COLO829 (cell line): ENCODE measurements at regions not wholly inside any gene's neighbourhood (a gene's known extent, or its start where the extent isn't known, plus 50 kb on each side); places are given as distances from the start of the nearest gene placed in this dataset.
"Not testable (repeated sequence)": the region's sequence is repeated elsewhere in the genome, so short reads cannot be mapped to it uniquely, and the experiment has no call there.

ENCODE experiments used
- DNase-seq: peaks from one replicate; pipeline ENCODE4 v3.0.0; 2012; ENCODE audit warnings: low spot score

DNA sequence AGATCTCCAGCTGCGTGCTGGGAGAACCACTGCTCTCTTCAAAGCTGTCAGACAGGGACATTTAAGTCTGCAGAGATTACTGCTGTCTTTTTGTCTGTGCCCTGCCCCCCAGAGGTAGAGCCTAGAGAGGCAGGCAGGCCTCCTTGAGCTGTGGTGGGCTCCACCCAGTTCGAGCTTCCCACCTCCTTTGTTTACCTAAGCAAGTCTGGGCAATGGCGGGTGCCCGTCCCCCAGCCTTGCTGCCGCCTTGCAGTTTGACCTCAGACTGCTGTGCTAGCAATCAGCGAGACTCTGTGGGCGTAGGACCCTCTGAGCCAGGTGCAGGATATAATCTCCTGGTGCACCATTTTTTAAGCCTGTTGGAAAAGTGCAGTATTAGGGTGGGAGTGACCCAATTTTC lies 128.6 kb downstream of the ACTR3 start:
- not testable (repeated sequence) for DNase-seq

DNA sequence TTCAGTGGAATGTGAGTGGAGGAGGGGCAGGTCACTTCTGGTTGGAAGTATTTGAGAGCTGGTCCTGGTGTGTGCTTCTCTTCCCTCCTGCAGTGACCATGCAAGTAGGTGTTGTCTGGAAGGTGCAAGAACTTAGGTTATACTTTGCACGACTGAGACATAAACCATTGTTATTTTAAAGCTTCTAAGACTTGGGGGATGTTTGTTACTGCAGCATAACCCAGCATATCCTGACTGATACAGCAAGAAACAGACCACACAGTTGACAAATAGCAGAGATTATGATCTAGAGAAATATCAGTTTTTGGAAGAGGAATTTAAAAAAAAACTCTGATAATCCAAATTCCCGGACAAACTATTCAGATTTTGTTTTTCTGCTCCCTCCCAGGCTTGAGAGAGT lies 130.8 kb downstream of the ACTR3 start:
- DNase-seq, result no peak

DNA sequence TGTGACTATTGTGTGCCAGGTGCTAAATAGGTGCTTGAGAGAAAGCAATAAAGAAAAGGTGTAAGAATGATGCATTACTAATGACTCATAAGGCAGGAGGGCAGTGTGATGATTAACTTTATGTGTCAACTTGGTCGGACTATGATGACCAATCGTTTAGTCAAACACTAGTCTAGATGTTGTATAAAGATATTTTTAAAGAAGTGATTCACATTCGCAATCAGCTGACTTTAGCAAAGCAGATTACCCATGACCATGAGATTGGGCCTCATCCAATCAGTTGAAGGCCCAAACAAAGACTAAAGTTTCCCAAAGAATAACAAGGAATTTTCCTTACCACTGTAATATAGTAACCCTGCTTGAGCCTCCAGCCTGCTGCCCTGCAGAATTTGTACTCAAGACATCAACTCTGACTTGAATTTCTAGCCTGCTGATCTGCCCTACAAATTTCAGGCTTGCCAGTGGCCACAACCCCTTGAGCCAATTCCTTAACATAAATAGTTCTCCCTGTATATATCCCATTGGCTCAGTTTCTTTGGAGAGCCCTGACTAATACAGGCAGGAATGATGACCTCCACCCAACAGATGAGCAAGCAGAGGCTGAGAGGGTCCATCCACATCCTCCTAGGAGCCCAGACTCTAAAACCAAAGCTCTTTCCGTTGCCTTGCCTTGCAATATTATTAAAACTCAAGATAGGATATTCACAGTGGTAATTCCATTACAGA lies 132.6 kb downstream of the ACTR3 start:
- DNase-seq, result no peak

DNA sequence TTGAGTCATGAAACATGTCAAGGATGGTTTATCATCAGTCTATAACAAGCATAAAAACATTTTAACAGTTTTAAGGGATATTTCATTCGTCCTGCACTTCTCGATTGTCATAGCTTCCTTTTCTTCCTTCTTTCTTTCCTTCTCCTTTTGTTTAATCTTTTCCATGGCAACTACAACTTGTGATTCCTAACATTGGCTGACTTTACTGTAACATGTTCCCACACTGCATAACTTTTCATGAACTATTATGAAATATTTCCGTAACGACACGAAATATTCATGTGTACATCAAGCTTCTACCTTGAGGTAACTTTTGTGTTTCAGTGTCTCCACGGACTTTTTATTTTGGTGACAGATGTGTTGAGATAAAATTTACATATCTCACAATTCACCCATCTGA lies 134.4 kb downstream of the ACTR3 start:
- DNase-seq, result no peak

DNA sequence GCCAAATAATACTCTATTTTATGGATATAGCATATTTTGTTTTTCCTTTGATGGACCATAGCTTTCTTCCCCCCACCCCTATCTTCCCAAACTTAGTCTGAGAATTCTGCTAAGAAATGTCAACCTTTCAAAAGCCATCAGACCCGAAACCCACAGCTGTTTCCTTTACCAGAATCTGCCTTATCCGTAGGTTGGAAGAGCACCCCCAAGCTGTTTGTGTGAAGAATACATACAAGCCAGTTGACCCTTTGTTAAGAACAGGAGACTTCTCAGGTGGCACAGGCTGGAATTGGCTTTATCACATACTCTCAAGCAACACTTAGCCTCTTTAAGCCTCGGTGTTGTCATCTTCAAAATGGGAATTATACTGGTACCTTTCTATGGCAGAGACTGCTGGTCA lies 135.1 kb downstream of the ACTR3 start:
- DNase-seq, result no peak

DNA sequence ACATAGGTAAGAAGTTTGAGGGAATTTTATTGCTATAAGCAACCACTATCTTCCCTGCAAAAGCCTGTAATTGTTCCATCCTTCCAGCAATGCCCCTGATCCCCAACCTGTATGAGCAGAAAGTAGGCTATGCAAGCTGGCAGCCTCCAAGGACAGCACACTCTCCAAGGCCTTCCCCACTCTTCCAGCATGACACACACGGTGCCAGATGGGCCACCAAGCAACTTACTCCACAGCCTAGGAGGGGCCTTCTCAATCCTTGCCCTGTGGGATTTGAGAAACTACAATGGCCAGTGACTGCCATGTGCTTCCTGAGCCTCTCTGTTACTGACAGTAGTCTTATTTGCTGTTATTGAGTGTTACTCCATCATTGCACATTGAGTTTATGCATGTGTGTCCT lies 137.5 kb downstream of the ACTR3 start:
- no peak for DNase-seq

DNA sequence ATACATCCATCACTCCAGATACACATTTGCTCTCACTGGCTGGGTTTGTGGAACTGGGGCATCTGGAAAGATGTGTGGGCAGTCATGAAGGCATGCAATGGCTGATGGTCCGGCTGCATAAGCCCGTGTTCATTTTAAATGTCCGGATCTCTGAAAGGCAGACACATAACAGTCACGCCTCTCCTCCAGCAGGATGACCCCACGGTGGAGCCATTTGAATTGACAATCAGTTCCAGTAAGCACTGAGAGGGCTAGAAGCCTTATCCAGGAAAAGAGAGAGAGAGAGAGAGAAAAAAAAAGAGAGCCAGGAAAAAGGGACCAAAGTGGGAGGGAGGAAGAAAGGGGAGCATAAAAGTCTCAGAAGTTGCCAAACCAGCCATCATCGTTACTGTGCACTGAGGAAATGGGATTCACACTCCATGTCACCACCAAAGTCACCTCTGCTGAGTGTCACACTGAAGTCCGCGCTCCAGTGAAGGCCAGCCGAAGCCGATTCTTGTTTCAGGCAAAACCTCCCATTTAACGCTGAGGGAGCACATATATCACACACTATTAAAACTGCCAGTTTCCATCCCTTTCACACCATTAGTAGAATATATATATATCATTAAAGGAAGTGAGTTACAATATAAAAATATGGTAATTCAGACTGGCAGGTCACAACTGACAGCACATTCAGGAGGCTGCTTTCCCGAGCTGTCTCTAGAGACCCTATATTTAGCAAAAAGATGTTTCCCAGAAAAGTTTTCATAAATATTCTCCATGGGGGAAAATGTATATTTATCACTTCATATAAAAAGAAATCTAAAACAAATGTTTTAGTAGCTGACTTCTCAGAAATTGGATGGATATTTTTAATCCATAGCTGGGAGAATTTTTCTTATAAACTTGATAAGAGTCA lies 142.0 kb downstream of the ACTR3 start:
- no peak for DNase-seq

DNA sequence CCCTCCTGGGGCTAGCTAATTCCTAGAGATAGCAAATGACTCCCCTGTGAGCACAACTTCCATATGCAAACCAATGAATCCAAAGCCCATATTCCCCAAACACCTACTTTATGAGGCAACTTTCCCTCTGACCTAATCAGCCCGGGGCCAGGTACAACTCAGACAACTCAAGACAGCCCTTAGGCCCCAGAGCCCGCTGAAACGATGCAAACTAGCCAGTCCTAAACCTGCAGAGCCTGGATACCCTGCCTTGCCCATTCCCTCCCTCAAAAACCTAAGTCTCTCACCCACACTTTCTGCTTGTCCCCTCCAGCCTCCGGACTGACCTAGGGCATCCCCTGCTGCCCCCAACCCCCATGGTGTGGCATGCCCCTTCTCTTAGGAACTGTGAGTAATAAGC lies 142.8 kb downstream of the ACTR3 start:
- DNase-seq, result no peak

DNA sequence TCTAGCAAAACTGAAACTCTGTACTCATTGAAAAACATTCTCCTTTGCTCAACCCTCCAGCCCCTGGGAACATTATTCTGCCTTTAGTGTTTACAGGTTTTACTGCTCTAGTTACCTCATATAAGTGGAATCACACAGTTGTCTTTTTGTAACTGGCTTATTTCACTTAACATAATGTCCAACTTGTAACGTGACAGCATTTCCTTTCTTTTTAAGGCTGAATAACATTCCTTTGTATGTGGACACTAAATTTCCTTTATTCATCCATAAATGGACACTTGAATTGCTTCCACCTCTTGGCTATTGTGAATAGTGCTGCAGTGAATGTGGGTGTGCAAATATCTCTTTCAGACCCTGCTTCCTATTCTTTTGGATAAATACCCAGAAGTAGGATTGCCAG lies 144.9 kb downstream of the ACTR3 start:
- DNase-seq, result no peak

DNA sequence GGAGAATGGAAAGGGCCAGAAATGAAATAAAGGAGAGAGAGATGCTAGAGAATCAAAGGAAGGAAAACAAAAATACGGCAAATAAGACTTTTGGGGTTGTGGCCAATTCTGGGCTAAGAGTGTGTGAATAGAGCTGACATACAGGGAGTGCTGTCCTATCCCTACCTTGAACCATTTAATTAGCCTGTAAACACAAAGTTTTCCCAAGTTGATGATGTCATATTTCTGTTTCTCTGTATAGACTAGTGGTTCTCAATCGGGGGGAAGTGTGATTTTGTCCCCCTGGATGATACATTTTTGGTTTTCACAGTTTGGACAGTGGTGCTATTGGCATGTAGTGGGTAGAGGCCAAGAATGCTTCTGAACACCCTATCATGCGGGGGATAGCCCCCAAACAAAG lies 148.8 kb downstream of the ACTR3 start:
- no peak for DNase-seq

DNA sequence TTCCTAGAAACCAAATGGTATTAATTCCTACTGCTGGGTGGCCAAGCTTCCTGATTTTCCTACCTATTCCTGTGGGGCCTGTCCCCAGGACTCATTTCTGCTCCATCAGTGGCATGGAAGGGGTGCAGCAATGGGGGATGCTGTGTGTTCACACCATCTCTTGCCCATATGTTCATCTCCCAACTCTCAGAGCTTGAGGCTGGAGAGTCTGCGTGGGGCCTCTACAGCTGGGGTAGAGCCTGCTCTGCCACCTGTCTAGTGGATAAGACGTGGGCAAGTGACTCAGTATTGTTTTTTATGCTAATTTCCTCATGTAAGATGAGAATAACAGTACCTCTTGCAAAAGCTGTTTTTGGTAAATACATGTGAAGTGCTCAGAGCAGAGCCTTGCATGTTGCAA lies 149.8 kb downstream of the ACTR3 start:
- no peak for DNase-seq

DNA sequence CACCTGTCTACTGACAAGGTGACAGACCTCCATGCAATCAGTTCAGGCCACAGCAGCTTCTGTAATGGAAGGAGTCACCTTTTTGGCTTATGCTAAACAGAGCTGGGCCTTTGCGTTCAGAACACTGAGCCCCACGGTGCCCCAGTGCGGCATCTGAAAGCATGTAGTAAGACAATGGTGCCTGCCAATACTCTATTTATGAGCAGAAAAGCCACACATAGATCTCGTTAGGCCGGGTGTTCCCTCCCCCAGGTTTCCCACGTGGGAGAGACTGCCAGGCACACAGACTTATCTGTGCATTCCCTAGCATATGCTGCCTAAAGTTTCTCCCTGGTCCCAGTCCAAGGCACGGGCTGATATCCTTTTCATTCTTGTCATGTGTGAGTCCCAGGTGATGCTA lies 150.9 kb downstream of the ACTR3 start:
- no peak for DNase-seq

DNA sequence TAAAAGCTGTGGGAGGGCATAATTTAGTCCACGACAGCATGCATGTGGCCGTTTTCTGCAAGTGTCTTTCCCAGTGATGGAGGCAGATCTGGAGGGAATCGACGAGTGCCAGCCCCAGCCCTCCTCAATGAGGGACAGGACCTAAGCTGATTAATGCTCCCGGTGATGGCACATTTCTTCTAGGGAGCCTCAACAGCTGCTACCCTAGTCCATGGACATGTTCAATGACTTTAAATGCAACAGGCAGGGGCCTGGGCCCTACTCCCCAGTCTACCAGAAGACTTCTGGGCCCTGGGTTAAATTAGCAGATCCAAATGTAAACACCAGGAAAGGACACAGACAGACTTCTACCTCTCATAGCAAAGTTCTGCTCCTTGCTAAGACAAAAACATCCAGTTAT lies 155.1 kb downstream of the ACTR3 start:
- no peak for DNase-seq

DNA sequence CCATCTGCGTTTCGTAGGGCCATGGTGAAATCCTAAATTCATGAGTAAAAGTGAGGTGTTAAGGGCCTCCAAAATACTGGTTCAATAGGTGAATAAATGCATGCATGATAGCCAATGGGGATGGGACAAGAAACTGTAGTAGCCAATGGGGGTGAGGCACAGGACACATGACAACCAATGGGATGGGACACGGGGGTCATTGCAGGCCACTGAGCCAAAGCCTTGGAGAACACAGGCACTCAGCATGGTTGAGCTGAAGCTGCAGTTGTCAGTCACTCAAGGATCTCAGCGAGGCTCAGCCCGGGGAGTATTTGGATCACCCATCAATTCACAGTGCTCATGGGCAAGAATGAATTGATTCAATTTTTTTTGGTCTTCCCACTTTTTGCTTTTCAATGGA lies 156.5 kb downstream of the ACTR3 start:
- no peak for DNase-seq

DNA sequence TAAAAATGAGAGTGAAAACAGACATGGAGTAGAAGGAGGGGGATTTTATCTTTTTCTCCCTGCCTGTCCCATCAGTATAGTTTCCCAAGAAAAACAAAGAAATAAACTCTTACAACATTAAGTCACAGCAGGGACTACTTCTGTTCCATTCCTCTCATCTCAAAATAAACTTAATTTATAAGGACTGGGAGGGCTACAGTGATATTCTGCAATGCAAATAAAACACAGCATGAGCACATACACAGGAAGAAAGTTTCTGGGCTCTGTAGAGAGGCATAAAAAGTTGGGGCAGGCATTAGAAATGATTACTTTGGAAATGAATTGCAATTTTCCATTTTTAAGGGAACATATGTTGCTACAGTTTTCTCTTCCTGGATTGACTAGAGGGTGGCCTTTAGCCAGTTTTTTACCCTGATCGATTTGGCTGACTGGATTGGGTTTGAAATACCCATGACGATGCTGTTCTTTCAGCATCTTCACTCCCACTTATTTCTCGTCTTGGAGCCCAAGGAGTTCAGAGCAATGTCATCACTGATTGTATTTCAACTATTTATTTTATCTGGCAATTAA lies 157.1 kb downstream of the ACTR3 start:
- DNase-seq, result no peak

DNA sequence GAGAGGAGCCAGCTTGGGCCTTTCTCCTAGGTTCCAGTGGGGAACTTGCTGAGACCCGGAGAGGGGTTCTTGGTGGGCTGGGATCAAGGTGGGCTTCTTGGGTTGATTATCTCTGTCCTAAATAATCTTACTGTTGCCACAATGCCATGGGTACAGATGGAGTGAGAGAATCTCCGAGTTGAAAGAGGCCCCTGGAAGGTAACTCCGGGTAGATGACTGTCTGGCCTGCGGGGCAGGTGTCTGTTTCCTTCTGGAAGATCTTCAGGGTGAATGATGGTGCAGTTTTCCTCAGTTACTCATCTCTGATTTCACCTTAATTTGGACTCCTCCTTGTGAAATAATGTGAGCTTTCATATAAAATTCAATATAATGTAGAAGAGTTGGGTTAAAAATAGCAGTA lies 159.4 kb downstream of the ACTR3 start:
- no peak for DNase-seq

DNA sequence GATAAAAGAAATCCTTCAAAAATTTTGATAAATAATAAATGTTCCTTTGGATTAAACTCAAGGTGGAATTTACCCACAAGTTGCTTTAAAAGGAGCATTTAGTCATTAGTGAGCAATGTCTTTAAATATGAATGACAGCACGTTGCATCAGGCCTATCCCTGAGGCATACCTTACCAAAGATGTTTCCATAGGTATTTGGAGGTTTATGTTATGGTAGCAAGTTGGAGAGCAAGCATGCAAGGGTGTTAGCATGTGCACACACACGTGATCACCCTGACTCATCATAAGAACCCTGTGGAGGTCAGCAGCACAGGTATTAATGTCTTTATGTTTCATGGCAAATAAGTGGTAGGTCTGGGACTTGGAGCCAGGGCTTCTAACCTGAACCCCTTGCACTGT lies 159.9 kb downstream of the ACTR3 start:
- DNase-seq, result no peak

DNA sequence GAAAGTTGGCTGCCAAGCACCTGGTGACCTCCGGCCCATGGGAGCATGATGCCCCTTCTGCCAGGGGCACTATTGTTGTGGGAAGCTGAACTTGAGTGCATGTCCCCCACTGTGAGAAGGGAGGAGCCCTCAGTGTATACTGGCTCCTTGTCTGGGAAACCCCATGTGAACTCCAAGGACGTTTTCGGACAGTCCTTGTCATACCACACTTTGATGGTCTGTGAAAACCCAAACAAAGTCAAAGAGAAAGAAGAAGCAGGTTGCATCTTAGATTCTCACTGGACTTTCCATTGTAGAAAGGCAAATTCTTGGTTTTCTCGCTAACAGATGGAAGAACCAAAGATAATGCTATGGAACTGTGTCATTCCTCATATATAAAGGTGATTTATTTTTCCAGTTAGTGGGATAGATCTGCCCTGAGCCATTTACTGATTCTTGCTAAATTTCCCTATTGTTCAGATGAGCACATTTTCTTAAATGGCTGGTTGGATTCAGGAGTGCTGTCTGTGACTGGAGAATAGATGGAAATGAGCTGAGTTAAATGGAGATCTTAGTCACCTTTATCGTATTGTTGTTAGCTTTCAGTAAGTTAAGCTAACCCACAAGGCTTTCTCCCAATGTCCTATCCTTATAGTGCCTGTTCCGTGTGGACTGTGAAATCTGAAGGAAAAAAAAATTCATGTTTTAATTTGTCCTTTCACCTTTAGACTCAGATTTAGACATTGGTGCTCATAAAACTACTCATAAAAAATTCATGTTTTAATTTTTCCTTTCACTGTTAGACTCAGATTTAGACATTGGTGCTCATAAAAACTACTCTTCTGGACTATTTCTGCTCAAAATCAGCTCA lies 166.6 kb downstream of the ACTR3 start:
- DNase-seq, result no peak

DNA sequence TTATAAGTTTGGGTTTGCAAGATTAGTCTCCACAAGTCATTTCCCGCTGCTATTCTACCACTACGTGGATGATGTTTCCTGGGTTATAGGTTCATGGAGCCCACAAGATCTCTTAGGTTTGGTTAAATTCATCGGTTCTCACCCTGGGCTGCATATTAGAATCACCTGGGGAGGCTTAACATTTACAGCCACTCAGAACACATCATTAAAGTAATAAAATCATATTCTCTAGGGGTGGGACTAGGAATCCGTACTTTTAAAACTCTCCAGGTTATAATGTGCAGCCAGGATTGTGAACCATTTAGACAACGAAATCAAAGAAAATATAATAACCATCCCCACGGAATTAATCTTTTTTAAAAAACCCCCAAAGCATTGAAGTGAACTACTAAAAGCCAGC lies 167.7 kb downstream of the ACTR3 start:
- no peak for DNase-seq

DNA sequence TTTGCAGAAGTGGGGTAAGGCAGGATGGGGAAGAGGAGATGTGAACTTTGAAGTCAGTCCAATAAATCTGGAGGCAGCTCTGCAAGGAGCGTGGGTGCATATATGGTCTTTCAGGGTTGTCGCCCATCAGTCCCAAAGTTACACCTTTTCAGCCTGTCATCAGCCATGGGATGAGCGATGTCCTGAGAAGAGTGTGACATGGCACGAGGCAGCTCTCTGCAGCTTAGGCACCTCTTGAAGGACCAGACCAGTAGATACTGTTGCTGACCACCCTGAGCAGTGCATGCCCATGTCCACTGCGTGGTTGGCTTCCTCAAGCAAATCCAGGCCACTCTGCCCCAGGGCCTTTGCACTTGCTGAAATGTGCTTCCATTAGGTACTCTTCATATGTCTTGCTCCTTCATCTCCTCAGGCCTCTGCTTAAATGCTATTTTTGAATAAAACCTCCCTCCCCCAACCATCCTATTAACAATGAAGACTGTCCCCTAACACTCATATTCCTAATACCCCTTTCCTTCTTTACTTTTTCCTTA lies 171.7 kb downstream of the ACTR3 start:
- no peak for DNase-seq

DNA sequence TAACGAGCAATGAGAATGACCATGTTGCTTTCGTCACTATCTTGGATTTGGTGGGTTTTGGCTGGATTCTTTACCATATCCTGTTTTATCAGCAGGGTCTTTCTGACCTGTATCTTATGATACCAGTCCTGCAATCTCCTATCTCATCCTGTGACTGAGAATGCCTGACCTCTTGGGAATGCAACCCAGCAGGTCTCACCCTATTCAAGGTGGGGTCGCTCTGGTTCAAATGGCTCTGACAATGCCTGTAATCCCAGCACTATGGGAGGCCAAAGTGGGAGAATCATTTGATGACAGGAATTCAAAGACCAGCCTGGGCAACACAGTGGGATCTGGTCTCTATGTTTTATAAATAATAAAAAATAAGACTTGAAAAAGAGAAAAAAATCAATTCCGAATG lies 173.5 kb downstream of the ACTR3 start:
- no peak for DNase-seq

DNA sequence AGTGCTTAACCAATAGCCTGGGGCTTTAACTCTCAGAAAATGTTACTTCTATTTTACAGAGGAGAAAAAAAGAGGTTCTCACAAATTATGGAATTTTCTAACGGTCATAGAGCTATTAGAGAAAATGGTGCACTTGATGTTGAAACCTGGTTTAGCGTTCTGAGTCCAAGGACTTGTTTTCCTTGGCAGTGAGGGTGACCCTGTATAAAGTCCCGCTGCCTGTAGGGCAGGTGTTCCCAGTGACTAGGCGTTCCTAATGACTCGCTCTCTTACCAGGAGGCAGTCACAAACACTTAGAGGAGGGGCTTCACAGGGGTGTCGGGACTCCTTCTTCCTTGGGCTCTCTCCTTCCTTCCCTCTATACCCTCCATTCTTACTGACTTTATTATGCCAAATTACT lies 175.8 kb downstream of the ACTR3 start:
- no peak for DNase-seq
